GM12865 (cell line): ENCODE measurements at regions not wholly inside any gene's neighbourhood (a gene's known extent, or its start where the extent isn't known, plus 50 kb on each side); places are given as distances from the start of the nearest gene placed in this dataset.

ENCODE experiments used
- DNase-seq: peaks from one replicate; pipeline ENCODE4 v3.0.0; 2010; ENCODE audit warnings: low read depth
- H3K4me3 ChIP-seq: 2 replicates; pipeline ENCODE4 v1.5.1; 2011; ENCODE audit warnings: mild to moderate bottlenecking, low read depth, low read length, control low read depth
- CTCF ChIP-seq: IDR thresholded peaks from 2 replicates; pipeline ENCODE4 v1.5.1; 2011; ENCODE audit warnings: low read length, control low read depth, low read depth, inconsistent platforms; ENCODE audit not compliant: insufficient read depth; ENCODE audit errors: missing control alignments

DNA sequence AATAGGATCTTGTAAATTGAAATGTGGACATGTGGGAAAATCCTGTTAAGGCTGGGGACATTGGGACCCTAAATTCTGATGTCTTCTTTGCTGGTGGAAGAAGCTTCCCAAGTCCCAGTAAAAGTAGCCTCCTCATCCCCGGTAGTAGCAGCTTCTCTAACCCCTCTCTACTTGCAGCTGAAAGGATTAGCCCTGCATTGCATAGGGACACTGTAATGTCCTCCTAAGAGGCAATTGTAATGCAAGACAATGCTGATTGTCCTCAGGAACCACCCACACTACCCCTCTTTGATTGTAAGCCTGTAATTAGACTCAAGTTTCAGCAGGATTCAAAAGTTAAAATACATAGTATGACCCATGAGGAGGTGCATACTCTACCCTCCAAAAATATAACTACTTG is 1938.4 kb upstream of the C9orf72 start:
- TF ChIP-seq CTCF = no peak
- DNase-seq = no peak
- no peak overlapping the region for H3K4me3 ChIP-seq

DNA sequence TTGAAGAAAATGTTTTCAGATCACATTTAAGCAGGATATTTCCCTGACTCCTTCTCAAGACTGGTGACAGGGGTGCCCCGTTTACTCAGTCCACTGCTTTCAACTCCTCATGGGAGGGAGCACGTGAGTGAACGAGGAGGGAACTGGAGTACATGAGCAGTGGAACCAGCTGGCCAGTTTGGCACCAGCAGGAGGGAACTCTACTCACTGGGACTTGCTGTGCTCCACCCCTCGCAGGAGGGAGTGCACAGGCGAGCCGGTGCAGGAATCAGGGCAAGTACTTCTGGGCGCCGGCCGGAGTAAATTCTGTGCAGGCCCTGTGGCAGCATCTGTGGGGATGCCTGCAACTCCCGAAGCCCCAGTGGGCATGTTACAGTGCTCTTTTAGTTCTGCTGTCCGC is 1941.1 kb upstream of the C9orf72 start:
- no peak for TF ChIP-seq CTCF
- no peak for DNase-seq
- H3K4me3 ChIP-seq = no peak overlapping the region

- TF ChIP-seq CTCF = no peak
- H3K4me3 ChIP-seq = no peak overlapping the region
- DNase-seq = no peak
Observed at GRCh38 chr9:29514862-29515261, 1941.6 kb upstream of the C9orf72 start.

- H3K4me3 ChIP-seq = no peak overlapping the region
- no peak for DNase-seq
- no peak for TF ChIP-seq CTCF
Observed at GRCh38 chr9:29548436-29548835, 1975.2 kb upstream of the C9orf72 start.

DNA sequence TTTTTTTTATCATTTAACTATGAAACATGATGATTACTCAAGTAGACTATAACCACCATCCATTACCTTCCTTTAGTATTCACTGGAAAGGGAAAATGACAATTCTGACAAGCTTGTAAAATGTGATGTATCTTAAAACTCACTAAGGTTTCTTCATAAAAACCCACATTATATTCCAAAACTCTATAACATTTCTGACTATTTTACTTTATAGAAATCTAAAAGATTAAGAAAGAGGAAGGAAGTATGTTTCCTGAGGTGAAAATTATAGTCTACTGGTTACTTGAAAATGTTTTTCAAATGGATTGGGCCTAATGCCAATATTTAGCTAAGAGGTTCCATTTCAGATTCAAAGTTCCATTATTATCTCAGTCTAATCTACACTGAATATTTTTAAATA is 1982.2 kb upstream of the C9orf72 start:
- DNase-seq = no peak

DNA sequence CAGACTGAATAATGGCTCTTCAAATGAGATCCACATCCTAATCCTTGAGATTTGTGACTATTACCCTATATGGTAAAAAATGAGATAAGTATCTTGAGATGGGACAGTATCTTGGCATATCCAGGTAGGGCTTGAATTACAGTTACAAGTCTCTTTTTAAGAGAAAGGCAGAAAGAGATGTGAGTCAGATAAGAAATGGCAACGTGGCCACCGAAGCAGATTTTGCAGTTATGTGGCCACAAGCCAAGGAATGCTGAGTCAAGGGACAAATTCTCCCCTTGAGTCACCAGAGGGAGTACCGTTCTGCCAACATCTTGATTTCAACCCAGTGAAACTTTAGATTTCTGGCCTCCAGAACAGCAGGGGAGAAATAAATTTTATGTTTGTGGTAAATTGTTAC is 1983.0 kb upstream of the C9orf72 start:
- DNase-seq = no peak
- H3K4me3 ChIP-seq = no peak overlapping the region
- no peak for TF ChIP-seq CTCF

More for the DNA sequence above, 1982.2 kb upstream of the C9orf72 start:
- TF ChIP-seq CTCF = no peak
- H3K4me3 ChIP-seq = no peak overlapping the region

DNA sequence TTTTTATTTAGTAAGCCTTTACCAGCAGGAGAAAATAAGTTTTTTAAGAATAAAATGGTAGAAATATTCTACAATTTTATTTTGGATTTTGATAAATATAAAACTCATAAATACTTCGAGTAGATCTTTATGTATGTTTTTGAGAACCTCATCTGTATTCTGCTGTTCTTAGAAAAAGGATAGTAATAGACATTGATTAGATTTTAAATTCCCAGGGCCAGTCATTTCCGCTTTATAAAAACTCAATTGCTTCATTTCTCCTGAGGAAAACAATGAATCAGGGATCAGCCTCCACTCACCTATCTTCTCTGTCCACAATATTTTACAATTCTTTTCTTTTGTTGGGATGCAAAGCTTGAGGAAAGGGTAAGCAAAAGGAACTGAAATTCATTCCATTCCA is 1983.5 kb upstream of the C9orf72 start:
- TF ChIP-seq CTCF = no peak
- no peak for DNase-seq
- no peak overlapping the region for H3K4me3 ChIP-seq
